NCI-H345 treated with DMSO at 0.1 percent for 48 hours (cell line): ENCODE measurements at regions not wholly inside any gene's neighbourhood (a gene's known extent, or its start where the extent isn't known, plus 50 kb on each side); places are given as distances from the start of the nearest gene placed in this dataset.

ENCODE experiments used
- DNase-seq: peaks from one replicate; lab custom pipeline; 2025; ENCODE audit not compliant: unreplicated experiment; lab: John Stamatoyannopoulos, UW

- DNase-seq = no peak
These were observed 1332.0 kb upstream of the CRIM1 start for GRCh38 chr2:35023545-35023944.

GRCh38 chr2:35000453-35000852, 1355.1 kb upstream of the CRIM1 start:
- no peak for DNase-seq

- DNase-seq = no peak
These were observed 1356.8 kb upstream of the CRIM1 start for GRCh38 chr2:34998741-34999140.

GRCh38 chr2:34997779-34998178, 1357.8 kb upstream of the CRIM1 start:
- DNase-seq = no peak

- no peak for DNase-seq
These were observed 1360.4 kb upstream of the CRIM1 start for GRCh38 chr2:34995196-34995595.

- no peak for DNase-seq
These were observed 1363.9 kb upstream of the CRIM1 start for GRCh38 chr2:34991508-34992274.

- DNase-seq = no peak
These were observed 1370.1 kb upstream of the CRIM1 start for GRCh38 chr2:34985474-34985873.

GRCh38 chr2:34980689-34981088, 1374.9 kb upstream of the CRIM1 start:
- DNase-seq = no peak

- no peak for DNase-seq
These were observed 1376.4 kb upstream of the CRIM1 start for GRCh38 chr2:34979148-34979547.

- no peak for DNase-seq
These were observed 1362.7 kb upstream of the FAM98A start for GRCh38 chr2:34961822-34962221.

- DNase-seq = no peak
These were observed 1355.7 kb upstream of the FAM98A start for GRCh38 chr2:34954758-34955157.

- DNase-seq = no peak
These were observed 1351.7 kb upstream of the FAM98A start for GRCh38 chr2:34950797-34951196.

- DNase-seq = no peak
These were observed 1350.2 kb upstream of the FAM98A start for GRCh38 chr2:34949316-34949715.

GRCh38 chr2:34936089-34936488, 1337.0 kb upstream of the FAM98A start:
- no peak for DNase-seq

- no peak for DNase-seq
These were observed 1313.0 kb upstream of the FAM98A start for GRCh38 chr2:34912084-34912483.

- no peak for DNase-seq
These were observed 1311.0 kb upstream of the FAM98A start for GRCh38 chr2:34909992-34910705.

- no peak for DNase-seq
These were observed 1308.7 kb upstream of the FAM98A start for GRCh38 chr2:34907812-34908211.

- DNase-seq = no peak
These were observed 1302.6 kb upstream of the FAM98A start for GRCh38 chr2:34901739-34902138.

- DNase-seq = no peak
These were observed 1300.0 kb upstream of the FAM98A start for GRCh38 chr2:34899079-34899478.

- DNase-seq = no peak
These were observed 1293.7 kb upstream of the FAM98A start for GRCh38 chr2:34892766-34893165.

- no peak for DNase-seq
These were observed 1293.2 kb upstream of the FAM98A start for GRCh38 chr2:34892256-34892655.

GRCh38 chr2:34875091-34875745, 1276.1 kb upstream of the FAM98A start:
- no peak for DNase-seq
